ENCODE measurements at regions not wholly inside any gene's neighbourhood (a gene's known extent, or its start where the extent isn't known, plus 50 kb on each side); places are given as distances from the start of the nearest gene placed in this dataset.

DNA sequence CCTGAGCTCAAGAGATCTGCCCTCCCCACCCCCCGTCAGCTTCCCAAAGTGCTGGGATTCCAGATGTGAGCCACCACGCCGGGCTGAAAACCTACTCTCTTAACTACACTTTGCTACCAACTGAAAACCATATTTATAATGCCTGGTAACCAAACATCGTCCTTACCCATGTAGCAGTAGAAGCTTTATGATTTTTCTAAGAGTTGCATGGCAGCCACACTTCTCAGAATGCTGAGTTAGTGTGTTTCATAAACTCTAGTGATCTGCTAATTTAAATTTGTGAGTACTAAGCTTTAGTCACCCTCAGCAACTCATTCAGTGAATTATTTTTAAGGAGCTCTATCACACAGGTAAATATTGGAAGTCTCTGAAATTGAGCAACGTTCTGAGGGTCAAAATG, 478.4 kb downstream of the KDM4C start (continued):
- TF ChIP-seq ZNF10 (tag by site-specific recombination; IDR thresholded peaks at IDR 0.05) (no peak), KLF9 (tag by site-specific recombination; IDR thresholded peaks at IDR 0.05; ENCODE audit: low read depth) (no peak), ZNF768 (tag by site-specific recombination; IDR thresholded peaks at IDR 0.05) (no peak), ZNF302 (tag by site-specific recombination; IDR thresholded peaks at IDR 0.05; ENCODE audit: low read depth) (no peak)

DNA sequence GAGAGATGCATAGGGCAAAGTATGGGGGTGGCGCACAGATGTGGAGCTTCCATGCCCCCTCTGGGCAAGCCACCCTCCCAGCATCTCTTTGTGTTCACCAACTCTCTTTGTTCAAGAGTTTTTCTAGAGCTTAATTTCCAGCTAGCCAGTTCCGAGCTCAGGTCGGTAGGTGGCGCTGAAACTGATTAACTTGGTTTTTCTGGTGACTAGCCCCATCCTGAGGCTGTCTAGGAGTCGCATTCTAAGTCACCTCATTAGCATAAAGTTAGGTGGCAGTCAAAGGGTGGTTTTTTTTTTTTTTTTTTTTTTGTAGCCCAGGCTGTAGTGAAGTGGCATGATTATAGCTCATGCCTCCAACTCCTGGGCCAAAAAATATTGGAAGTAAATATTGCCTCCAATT, 476.4 kb downstream of the KDM4C start:
- no peak overlapping the region for H3K27ac ChIP-seq (ENCODE audit: extremely low read depth, low read depth, low read length)
- H3K4me1 ChIP-seq (ENCODE audit: control insufficient read depth, insufficient read depth, low read length): 0 out of 2 replicates have a peak, but pooled peaks cover 4% of the 10 kb centered on the region
- CTCF ChIA-PET: interaction anchor here (0.6 to 2.0 kb wide), 31 partner anchors 10 to 889 kb away, joined by 3 to 16 read pairs (median 4); no protein-coding TSS in a partner anchor
- no peaks in the 10 kb centered on the region for H3K36me3 ChIP-seq (ENCODE audit: control insufficient read depth in 2 of 2, insufficient read depth in 1 of 2, low read length in 2 of 2)
- POLR2A ChIA-PET: no interaction called here
- no peaks in the 10 kb centered on the region for H3K9me3 ChIP-seq (ENCODE audit: control insufficient read depth, insufficient read depth, low read depth, low read length)
- no peak overlapping the region for H3K4me3 ChIP-seq (ENCODE audit: low read depth, low read length)
- TF ChIP-seq, protein P1, sequence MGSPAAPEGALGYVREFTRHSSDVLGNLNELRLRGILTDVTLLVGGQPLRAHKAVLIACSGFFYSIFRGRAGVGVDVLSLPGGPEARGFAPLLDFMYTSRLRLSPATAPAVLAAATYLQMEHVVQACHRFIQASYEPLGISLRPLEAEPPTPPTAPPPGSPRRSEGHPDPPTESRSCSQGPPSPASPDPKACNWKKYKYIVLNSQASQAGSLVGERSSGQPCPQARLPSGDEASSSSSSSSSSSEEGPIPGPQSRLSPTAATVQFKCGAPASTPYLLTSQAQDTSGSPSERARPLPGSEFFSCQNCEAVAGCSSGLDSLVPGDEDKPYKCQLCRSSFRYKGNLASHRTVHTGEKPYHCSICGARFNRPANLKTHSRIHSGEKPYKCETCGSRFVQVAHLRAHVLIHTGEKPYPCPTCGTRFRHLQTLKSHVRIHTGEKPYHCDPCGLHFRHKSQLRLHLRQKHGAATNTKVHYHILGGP (tag by site-specific recombination; IDR thresholded peaks at IDR 0.05): no peak
- TF ChIP-seq ZNF654 (tag by site-specific recombination; IDR thresholded peaks at IDR 0.05; ENCODE audit: low read depth): 0 out of 2 replicates have a peak, but pooled peaks have one; percentile 17

DNA sequence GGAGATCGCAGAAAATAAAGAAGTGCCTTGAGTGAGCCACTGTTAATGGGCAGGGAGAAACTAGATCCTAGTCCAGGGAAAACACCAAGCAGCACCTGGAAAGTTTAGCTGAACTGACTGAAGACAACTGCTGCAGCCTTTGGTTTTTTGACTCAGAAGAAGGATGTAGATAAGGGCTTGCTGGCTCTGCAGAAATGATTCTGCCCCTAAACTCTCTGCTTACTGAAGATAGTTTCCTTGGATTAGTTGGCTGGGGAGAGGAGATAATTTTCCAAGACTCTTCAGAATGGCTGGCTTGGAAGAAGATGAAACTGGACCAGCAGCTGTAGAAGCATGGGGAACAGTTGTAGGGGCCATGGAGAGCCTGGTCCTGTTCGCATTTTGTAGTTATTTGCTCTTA, 471.8 kb downstream of the KDM4C start:
- Histone ChIP-seq H3K9me3 (ENCODE audit: control insufficient read depth, insufficient read depth, low read depth, low read length) (no peaks in the 10 kb centered on the region), H3K4me1 (ENCODE audit: control insufficient read depth, insufficient read depth, low read length) (no peaks in the 10 kb centered on the region), H3K4me3 (ENCODE audit: low read depth, low read length) (no peak overlapping the region), H3K27ac (ENCODE audit: extremely low read depth, low read depth, low read length) (no peak overlapping the region), H3K36me3 (ENCODE audit: control insufficient read depth in 2 of 2, insufficient read depth in 1 of 2, low read length in 2 of 2) (no peaks in the 10 kb centered on the region)
- TF ChIP-seq, protein P2, sequence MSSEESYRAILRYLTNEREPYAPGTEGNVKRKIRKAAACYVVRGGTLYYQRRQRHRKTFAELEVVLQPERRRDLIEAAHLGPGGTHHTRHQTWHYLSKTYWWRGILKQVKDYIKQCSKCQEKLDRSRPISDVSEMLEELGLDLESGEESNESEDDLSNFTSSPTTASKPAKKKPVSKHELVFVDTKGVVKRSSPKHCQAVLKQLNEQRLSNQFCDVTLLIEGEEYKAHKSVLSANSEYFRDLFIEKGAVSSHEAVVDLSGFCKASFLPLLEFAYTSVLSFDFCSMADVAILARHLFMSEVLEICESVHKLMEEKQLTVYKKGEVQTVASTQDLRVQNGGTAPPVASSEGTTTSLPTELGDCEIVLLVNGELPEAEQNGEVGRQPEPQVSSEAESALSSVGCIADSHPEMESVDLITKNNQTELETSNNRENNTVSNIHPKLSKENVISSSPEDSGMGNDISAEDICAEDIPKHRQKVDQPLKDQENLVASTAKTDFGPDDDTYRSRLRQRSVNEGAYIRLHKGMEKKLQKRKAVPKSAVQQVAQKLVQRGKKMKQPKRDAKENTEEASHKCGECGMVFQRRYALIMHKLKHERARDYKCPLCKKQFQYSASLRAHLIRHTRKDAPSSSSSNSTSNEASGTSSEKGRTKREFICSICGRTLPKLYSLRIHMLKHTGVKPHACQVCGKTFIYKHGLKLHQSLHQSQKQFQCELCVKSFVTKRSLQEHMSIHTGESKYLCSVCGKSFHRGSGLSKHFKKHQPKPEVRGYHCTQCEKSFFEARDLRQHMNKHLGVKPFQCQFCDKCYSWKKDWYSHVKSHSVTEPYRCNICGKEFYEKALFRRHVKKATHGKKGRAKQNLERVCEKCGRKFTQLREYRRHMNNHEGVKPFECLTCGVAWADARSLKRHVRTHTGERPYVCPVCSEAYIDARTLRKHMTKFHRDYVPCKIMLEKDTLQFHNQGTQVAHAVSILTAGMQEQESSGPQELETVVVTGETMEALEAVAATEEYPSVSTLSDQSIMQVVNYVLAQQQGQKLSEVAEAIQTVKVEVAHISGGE (tag by site-specific recombination; conservative IDR thresholded peaks at IDR 0.05; ENCODE audit: low read depth): no peak
- TF ChIP-seq ZNF19 (tag by site-specific recombination; IDR thresholded peaks at IDR 0.05; ENCODE audit: low read depth): no peak
- no peak for TF ChIP-seq ZNF555 (tag by site-specific recombination; conservative IDR thresholded peaks at IDR 0.05)
- no peak for TF ChIP-seq IKZF3 (tag by site-specific recombination; IDR thresholded peaks at IDR 0.05)
- no peak for TF ChIP-seq ZNF791 (tag by site-specific recombination; IDR thresholded peaks at IDR 0.05)
- TF ChIP-seq ZNF114 (tag by site-specific recombination; IDR thresholded peaks at IDR 0.05): no peak
- TF ChIP-seq, protein P3, sequence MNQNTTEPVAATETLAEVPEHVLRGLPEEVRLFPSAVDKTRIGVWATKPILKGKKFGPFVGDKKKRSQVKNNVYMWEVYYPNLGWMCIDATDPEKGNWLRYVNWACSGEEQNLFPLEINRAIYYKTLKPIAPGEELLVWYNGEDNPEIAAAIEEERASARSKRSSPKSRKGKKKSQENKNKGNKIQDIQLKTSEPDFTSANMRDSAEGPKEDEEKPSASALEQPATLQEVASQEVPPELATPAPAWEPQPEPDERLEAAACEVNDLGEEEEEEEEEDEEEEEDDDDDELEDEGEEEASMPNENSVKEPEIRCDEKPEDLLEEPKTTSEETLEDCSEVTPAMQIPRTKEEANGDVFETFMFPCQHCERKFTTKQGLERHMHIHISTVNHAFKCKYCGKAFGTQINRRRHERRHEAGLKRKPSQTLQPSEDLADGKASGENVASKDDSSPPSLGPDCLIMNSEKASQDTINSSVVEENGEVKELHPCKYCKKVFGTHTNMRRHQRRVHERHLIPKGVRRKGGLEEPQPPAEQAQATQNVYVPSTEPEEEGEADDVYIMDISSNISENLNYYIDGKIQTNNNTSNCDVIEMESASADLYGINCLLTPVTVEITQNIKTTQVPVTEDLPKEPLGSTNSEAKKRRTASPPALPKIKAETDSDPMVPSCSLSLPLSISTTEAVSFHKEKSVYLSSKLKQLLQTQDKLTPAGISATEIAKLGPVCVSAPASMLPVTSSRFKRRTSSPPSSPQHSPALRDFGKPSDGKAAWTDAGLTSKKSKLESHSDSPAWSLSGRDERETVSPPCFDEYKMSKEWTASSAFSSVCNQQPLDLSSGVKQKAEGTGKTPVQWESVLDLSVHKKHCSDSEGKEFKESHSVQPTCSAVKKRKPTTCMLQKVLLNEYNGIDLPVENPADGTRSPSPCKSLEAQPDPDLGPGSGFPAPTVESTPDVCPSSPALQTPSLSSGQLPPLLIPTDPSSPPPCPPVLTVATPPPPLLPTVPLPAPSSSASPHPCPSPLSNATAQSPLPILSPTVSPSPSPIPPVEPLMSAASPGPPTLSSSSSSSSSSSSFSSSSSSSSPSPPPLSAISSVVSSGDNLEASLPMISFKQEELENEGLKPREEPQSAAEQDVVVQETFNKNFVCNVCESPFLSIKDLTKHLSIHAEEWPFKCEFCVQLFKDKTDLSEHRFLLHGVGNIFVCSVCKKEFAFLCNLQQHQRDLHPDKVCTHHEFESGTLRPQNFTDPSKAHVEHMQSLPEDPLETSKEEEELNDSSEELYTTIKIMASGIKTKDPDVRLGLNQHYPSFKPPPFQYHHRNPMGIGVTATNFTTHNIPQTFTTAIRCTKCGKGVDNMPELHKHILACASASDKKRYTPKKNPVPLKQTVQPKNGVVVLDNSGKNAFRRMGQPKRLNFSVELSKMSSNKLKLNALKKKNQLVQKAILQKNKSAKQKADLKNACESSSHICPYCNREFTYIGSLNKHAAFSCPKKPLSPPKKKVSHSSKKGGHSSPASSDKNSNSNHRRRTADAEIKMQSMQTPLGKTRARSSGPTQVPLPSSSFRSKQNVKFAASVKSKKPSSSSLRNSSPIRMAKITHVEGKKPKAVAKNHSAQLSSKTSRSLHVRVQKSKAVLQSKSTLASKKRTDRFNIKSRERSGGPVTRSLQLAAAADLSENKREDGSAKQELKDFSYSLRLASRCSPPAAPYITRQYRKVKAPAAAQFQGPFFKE (tag by site-specific recombination; IDR thresholded peaks at IDR 0.05; ENCODE audit: borderline replicate concordance): no peak
- TF ChIP-seq ZNF10 (tag by site-specific recombination; IDR thresholded peaks at IDR 0.05): no peak
- TF ChIP-seq ZNF112 (tag by site-specific recombination; IDR thresholded peaks at IDR 0.05): no peak
- no peak for TF ChIP-seq ZNF138 (tag by site-specific recombination; IDR thresholded peaks at IDR 0.05; ENCODE audit: borderline replicate concordance)
- no peak for TF ChIP-seq ZNF341 (tag by site-specific recombination; IDR thresholded peaks at IDR 0.05; ENCODE audit: low read depth)
- TF ChIP-seq ZNF664 (tag by site-specific recombination; IDR thresholded peaks at IDR 0.05): no peak
- ChIA-PET POLR2A (no interaction called here), CTCF (no interaction called here)

Data from HEK293 (cell line).